ENCODE measurements at regions not wholly inside any gene's neighbourhood (a gene's known extent, or its start where the extent isn't known, plus 50 kb on each side); places are given as distances from the start of the nearest gene placed in this dataset.

- TF ChIP-seq ZBTB11 (tag by site-specific recombination; conservative IDR thresholded peaks at IDR 0.05; ENCODE audit: low read depth): no peak
Observed at GRCh38 chr9:20030221-20030620, 241.4 kb upstream of the SLC24A2 start (continued).

GRCh38 chr9:20028849-20029231, 240.0 kb upstream of the SLC24A2 start:
- no peak for TF ChIP-seq ZFP41 (tag by site-specific recombination; IDR thresholded peaks at IDR 0.05; ENCODE audit: borderline replicate concordance)
- no peak for TF ChIP-seq INSM2 (tag by site-specific recombination; IDR thresholded peaks at IDR 0.05)
- no peak for TF ChIP-seq GLIS2 (tag by site-specific recombination; IDR thresholded peaks at IDR 0.05)
- TF ChIP-seq ZNF830 (tag by site-specific recombination; IDR thresholded peaks at IDR 0.05; ENCODE audit: low read depth): no peak
- TF ChIP-seq ZNF561 (tag by site-specific recombination; IDR thresholded peaks at IDR 0.05; ENCODE audit: borderline replicate concordance): no peak
- no peak for TF ChIP-seq GLI2 (tag by site-specific recombination; IDR thresholded peaks at IDR 0.05; ENCODE audit: borderline replicate concordance, low read depth)
- TF ChIP-seq ZBTB49 (tag by site-specific recombination; IDR thresholded peaks at IDR 0.05; ENCODE audit: low read depth): no peak
- no peak for TF ChIP-seq YY2 (tag by site-specific recombination; IDR thresholded peaks at IDR 0.05)
- no peak for TF ChIP-seq ZNF175 (tag by site-specific recombination; IDR thresholded peaks at IDR 0.05)
- TF ChIP-seq ZNF639 (tag by site-specific recombination; IDR thresholded peaks at IDR 0.05): no peak
- no peak for TF ChIP-seq ZNF626 (tag by site-specific recombination; IDR thresholded peaks at IDR 0.05)
- TF ChIP-seq MYNN (tag by site-specific recombination; IDR thresholded peaks at IDR 0.05; ENCODE audit: borderline replicate concordance): no peak
- TF ChIP-seq PRDM10 (tag by site-specific recombination; IDR thresholded peaks at IDR 0.05): no peak
- no peak for TF ChIP-seq ZNF707 (tag by site-specific recombination; IDR thresholded peaks at IDR 0.05)
- no peak for TF ChIP-seq ZNF18 (tag by site-specific recombination; IDR thresholded peaks at IDR 0.05)
- TF ChIP-seq ZNF211 (tag by site-specific recombination; IDR thresholded peaks at IDR 0.05; ENCODE audit: low read depth): no peak
- H3K9me3 ChIP-seq (ENCODE audit: control insufficient read depth, insufficient read depth, low read depth, low read length): no peaks in the 10 kb centered on the region
- no peaks in the 10 kb centered on the region for H3K4me1 ChIP-seq (ENCODE audit: control insufficient read depth, insufficient read depth, low read length)
- POLR2A ChIA-PET: no interaction called here
- CTCF ChIA-PET: no interaction called here
- no peak overlapping the region for H3K4me3 ChIP-seq (ENCODE audit: low read depth, low read length)
- no peaks in the 10 kb centered on the region for H3K36me3 ChIP-seq (ENCODE audit: control insufficient read depth in 2 of 2, insufficient read depth in 1 of 2, low read length in 2 of 2)
- no peak overlapping the region for H3K27ac ChIP-seq (ENCODE audit: extremely low read depth, low read depth, low read length)

Data from HEK293 (cell line).